GM23338 (cell line): ENCODE measurements at regions not wholly inside any gene's neighbourhood (a gene's known extent, or its start where the extent isn't known, plus 50 kb on each side); places are given as distances from the start of the nearest gene placed in this dataset.

Experiments used
- ATAC-seq: fragments of 200-7000 bp; cut with Tn5 transposase; 3 replicates; pipeline ENCODE4 v1.9.1; 2020
- DNase-seq: peaks from one replicate; pipeline ENCODE4 v3.0.0-alpha.2; 2015; ENCODE audit warnings: low spot score
- H2AFZ ChIP-seq: fragments of 200-600 bp; sonication (generic); 2 replicates; pipeline ENCODE4 v1.8.0; 2016; ENCODE audit warnings: antibody characterized with exemption, mild to moderate bottlenecking, moderate library complexity
- H3F3A ChIP-seq: fragments of 200-600 bp; sonication (generic); replicated peaks from 2 replicates; pipeline ENCODE4 v1.8.0; 2017; ENCODE audit warnings: antibody characterized with exemption, mixed run types, low read depth
- H3K27ac ChIP-seq: fragments of 200-600 bp; sonication (generic); 2 replicates; pipeline ENCODE4 v1.6.1; 2016; ENCODE audit warnings: low read depth
- H3K27me3 ChIP-seq: fragments of 200-600 bp; sonication (generic); 2 replicates; pipeline ENCODE4 v1.8.0; 2016; ENCODE audit warnings: mild to moderate bottlenecking, mixed run types, moderate library complexity; ENCODE audit not compliant: insufficient read depth
- H3K36me3 ChIP-seq: fragments of 200-600 bp; sonication (generic); 2 replicates; pipeline ENCODE4 v1.8.0; 2016; ENCODE audit warnings: mild to moderate bottlenecking; ENCODE audit not compliant: insufficient read depth
- H3K4me1 ChIP-seq: fragments of 200-600 bp; sonication (generic); 2 replicates; pipeline ENCODE4 v1.8.0; 2016; ENCODE audit warnings: mild to moderate bottlenecking, moderate library complexity; ENCODE audit not compliant: insufficient read depth
- H3K4me2 ChIP-seq: fragments of 200-600 bp; sonication (generic); 2 replicates; pipeline ENCODE4 v1.7.1; 2017; ENCODE audit warnings: mixed run types
- H3K4me3 ChIP-seq: fragments of 200-600 bp; sonication (generic); 2 replicates; pipeline ENCODE4 v1.6.1; 2016; ENCODE audit warnings: mixed run types
- H3K79me2 ChIP-seq: fragments of 200-600 bp; sonication (generic); replicated peaks from 2 replicates; pipeline ENCODE4 v1.8.0; 2017; ENCODE audit warnings: mild to moderate bottlenecking; ENCODE audit not compliant: insufficient read depth
- H3K9me2 ChIP-seq: fragments of 200-600 bp; sonication (generic); 2 replicates; pipeline ENCODE4 v1.8.0; 2017; ENCODE audit not compliant: insufficient read depth
- H4K20me1 ChIP-seq: fragments of 200-600 bp; sonication (generic); replicated peaks from 2 replicates; pipeline ENCODE4 v1.8.0; 2017; ENCODE audit warnings: mild to moderate bottlenecking; ENCODE audit not compliant: insufficient read depth
- H3K27ac Mint-ChIP-seq: 2 replicates; pipeline ENCODE4 v1.8.0; 2020; ENCODE audit warnings: inconsistent platforms, mild to moderate bottlenecking, moderate library complexity, mixed read lengths
- H3K27me3 Mint-ChIP-seq: 3 replicates; pipeline ENCODE4 v1.8.0; 2022; ENCODE audit warnings: low read depth, mild to moderate bottlenecking, moderate library complexity, mixed read lengths, inconsistent platforms; ENCODE audit not compliant: insufficient read depth, poor library complexity
- H3K36me3 Mint-ChIP-seq: 3 replicates; pipeline ENCODE4 v1.8.0; 2021; ENCODE audit warnings: low read depth, mild to moderate bottlenecking, inconsistent platforms, moderate library complexity, mixed read lengths
- H3K4me1 Mint-ChIP-seq: 3 replicates; pipeline ENCODE4 v1.8.0; 2020; ENCODE audit warnings: mild to moderate bottlenecking, inconsistent platforms, mixed read lengths
- H3K4me3 Mint-ChIP-seq: 3 replicates; pipeline ENCODE4 v1.8.0; 2021; ENCODE audit warnings: moderate library complexity, mild to moderate bottlenecking, inconsistent platforms, mixed read lengths
- H3K9me3 Mint-ChIP-seq: 3 replicates; pipeline ENCODE4 v1.8.0; 2020; ENCODE audit warnings: moderate library complexity, mild to moderate bottlenecking, inconsistent platforms, mixed read lengths
- CREB1 ChIP-seq: fragments of 250-450 bp; sonication (Bioruptor Pico); IDR thresholded peaks from 2 replicates; pipeline ENCODE4 v1.5.0; 2020; ENCODE audit warnings: low read depth, mild to moderate bottlenecking, moderate library complexity
- EZH2 ChIP-seq: fragments of 200-600 bp; sonication (generic); IDR thresholded peaks from one replicate; pipeline ENCODE4 v1.8.0; 2017; ENCODE audit warnings: antibody characterized with exemption, mild to moderate bottlenecking, low read depth; ENCODE audit not compliant: unreplicated experiment
- EZH2phosphoT487 ChIP-seq: fragments of 200-600 bp; sonication (generic); IDR thresholded peaks from one replicate; pipeline ENCODE4 v1.8.1; 2018; ENCODE audit warnings: antibody characterized with exemption; ENCODE audit not compliant: unreplicated experiment
- JUNB ChIP-seq: IDR thresholded peaks from one replicate; pipeline ENCODE4 v1.6.1; 2016; ENCODE audit warnings: antibody characterized with exemption; ENCODE audit not compliant: unreplicated experiment
- POLR2AphosphoS5 ChIP-seq: IDR thresholded peaks from 2 replicates; pipeline ENCODE4 v1.6.1; 2016; ENCODE audit warnings: antibody characterized with exemption, low read depth
- STAT1 ChIP-seq: IDR thresholded peaks from one replicate; pipeline ENCODE4 v1.6.1; 2016; ENCODE audit warnings: antibody characterized with exemption; ENCODE audit not compliant: unreplicated experiment
- ZNF114 ChIP-seq: fragments of 250-450 bp; sonication (Bioruptor Pico); IDR thresholded peaks from 2 replicates; pipeline ENCODE4 v1.5.0; 2020; ENCODE audit warnings: mild to moderate bottlenecking, moderate library complexity
- ZNF462 ChIP-seq: fragments of 250-450 bp; sonication (Bioruptor Pico); IDR thresholded peaks from 2 replicates; pipeline ENCODE4 v1.5.0; 2020; ENCODE audit warnings: mild to moderate bottlenecking, moderate library complexity
- TF ChIP-seq, protein P1 (sequence below): IDR thresholded peaks from one replicate; pipeline ENCODE4 v1.6.1; 2018; ENCODE audit warnings: antibody characterized with exemption; ENCODE audit not compliant: unreplicated experiment
- TF ChIP-seq, protein P2 (sequence below): IDR thresholded peaks from 2 replicates; pipeline ENCODE4 v1.6.1; 2016; ENCODE audit warnings: antibody characterized with exemption

DNA sequence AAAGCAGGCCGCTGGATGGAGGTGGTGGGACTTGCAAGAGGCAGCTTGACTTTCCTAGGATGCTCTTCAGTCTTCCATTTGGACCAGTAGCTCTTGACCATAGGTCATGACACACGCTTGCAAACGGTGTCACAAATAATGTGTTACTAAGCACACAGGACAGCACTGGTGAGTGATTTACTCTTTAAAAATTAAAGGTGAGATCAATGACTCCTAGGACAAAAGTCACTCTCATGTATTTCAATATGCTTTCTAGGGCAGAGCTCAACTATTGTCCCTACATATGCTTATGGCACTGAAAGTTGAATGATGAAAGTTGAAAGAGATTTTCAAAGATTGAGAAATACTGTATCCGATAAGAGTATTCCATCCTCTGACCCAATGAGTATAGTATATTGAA, 496.7 kb downstream of the EBF1 start (continued):
- TF ChIP-seq, protein P1, sequence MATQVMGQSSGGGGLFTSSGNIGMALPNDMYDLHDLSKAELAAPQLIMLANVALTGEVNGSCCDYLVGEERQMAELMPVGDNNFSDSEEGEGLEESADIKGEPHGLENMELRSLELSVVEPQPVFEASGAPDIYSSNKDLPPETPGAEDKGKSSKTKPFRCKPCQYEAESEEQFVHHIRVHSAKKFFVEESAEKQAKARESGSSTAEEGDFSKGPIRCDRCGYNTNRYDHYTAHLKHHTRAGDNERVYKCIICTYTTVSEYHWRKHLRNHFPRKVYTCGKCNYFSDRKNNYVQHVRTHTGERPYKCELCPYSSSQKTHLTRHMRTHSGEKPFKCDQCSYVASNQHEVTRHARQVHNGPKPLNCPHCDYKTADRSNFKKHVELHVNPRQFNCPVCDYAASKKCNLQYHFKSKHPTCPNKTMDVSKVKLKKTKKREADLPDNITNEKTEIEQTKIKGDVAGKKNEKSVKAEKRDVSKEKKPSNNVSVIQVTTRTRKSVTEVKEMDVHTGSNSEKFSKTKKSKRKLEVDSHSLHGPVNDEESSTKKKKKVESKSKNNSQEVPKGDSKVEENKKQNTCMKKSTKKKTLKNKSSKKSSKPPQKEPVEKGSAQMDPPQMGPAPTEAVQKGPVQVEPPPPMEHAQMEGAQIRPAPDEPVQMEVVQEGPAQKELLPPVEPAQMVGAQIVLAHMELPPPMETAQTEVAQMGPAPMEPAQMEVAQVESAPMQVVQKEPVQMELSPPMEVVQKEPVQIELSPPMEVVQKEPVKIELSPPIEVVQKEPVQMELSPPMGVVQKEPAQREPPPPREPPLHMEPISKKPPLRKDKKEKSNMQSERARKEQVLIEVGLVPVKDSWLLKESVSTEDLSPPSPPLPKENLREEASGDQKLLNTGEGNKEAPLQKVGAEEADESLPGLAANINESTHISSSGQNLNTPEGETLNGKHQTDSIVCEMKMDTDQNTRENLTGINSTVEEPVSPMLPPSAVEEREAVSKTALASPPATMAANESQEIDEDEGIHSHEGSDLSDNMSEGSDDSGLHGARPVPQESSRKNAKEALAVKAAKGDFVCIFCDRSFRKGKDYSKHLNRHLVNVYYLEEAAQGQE = no peak
- no peak for TF ChIP-seq EZH2phosphoT487

GRCh38 chr5:158601118-158601517, 498.6 kb downstream of the EBF1 start:
- H3F3A ChIP-seq = no peaks in the 10 kb centered on the region
- Mint-ChIP-seq H3K4me3 (no peak overlapping the region), H3K27me3 (peaks cover 2% of the 10 kb centered on the region), H3K9me3 (peaks cover 4% of the 10 kb centered on the region; the same call in 2 of the 3 replicates), H3K4me1 (no peaks in the 10 kb centered on the region), H3K27ac (no peak overlapping the region), H3K36me3 (no peaks in the 10 kb centered on the region)
- H2AFZ ChIP-seq = no peak overlapping the region
- ATAC-seq = no peak
- no peak overlapping the region for H3K4me3 ChIP-seq
- peaks cover 4% of the 10 kb centered on the region for H3K9me2 ChIP-seq
- no peaks in the 10 kb centered on the region for H3K79me2 ChIP-seq
- H3K27ac ChIP-seq = no peak overlapping the region
- DNase-seq = no peak
- H3K4me1 ChIP-seq = no peaks in the 10 kb centered on the region
- H4K20me1 ChIP-seq = no peaks in the 10 kb centered on the region
- H3K27me3 ChIP-seq = no peaks in the 10 kb centered on the region
- no peak overlapping the region for H3K4me2 ChIP-seq
- no peaks in the 10 kb centered on the region for H3K36me3 ChIP-seq
- no peak for TF ChIP-seq CREB1 (CRISPR knock-in tag)
- TF ChIP-seq EZH2phosphoT487 = no peak

GRCh38 chr5:158600679-158601078, 499.0 kb downstream of the EBF1 start:
- peaks cover 4% of the 10 kb centered on the region; the same call in 2 of the 3 replicates for H3K9me3 Mint-ChIP-seq
- H3K9me2 ChIP-seq = peaks cover 3% of the 10 kb centered on the region; the same call in 1 of the 2 replicates
- H3K79me2 ChIP-seq = no peaks in the 10 kb centered on the region
- H2AFZ ChIP-seq = no peak overlapping the region
- no peaks in the 10 kb centered on the region for H3F3A ChIP-seq
- no peak overlapping the region for H3K27ac Mint-ChIP-seq
- ATAC-seq (no peak), DNase-seq (no peak)
- no peaks in the 10 kb centered on the region for H3K4me1 ChIP-seq
- H3K4me3 ChIP-seq = no peak overlapping the region
- H3K4me3 Mint-ChIP-seq = no peak overlapping the region
- no peaks in the 10 kb centered on the region for H3K36me3 Mint-ChIP-seq
- no peak overlapping the region for H3K27ac ChIP-seq
- no peaks in the 10 kb centered on the region for H3K4me1 Mint-ChIP-seq
- no peaks in the 10 kb centered on the region for H4K20me1 ChIP-seq
- H3K4me2 ChIP-seq = no peak overlapping the region
- no peaks in the 10 kb centered on the region for H3K36me3 ChIP-seq
- no peak for TF ChIP-seq STAT1
- TF ChIP-seq, protein P2, sequence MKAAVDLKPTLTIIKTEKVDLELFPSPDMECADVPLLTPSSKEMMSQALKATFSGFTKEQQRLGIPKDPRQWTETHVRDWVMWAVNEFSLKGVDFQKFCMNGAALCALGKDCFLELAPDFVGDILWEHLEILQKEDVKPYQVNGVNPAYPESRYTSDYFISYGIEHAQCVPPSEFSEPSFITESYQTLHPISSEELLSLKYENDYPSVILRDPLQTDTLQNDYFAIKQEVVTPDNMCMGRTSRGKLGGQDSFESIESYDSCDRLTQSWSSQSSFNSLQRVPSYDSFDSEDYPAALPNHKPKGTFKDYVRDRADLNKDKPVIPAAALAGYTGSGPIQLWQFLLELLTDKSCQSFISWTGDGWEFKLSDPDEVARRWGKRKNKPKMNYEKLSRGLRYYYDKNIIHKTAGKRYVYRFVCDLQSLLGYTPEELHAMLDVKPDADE = no peak
- TF ChIP-seq POLR2AphosphoS5 = no peak
- no peak for TF ChIP-seq ZNF462 (CRISPR knock-in tag)
- TF ChIP-seq ZNF114 (CRISPR knock-in tag) = no peak
- no peak for TF ChIP-seq EZH2phosphoT487
- TF ChIP-seq EZH2 = no peak
- no peak for TF ChIP-seq JUNB
- no peaks in the 10 kb centered on the region for H3K27me3 ChIP-seq
- H3K27me3 Mint-ChIP-seq = peaks cover 2% of the 10 kb centered on the region
